GM23338 (cell line): ENCODE measurements at regions not wholly inside any gene's neighbourhood (a gene's known extent, or its start where the extent isn't known, plus 50 kb on each side); places are given as distances from the start of the nearest gene placed in this dataset.

ENCODE experiments used
- ATAC-seq: fragments of 200-7000 bp; cut with Tn5 transposase; 3 replicates; pipeline ENCODE4 v1.9.1; 2020
- DNase-seq: peaks from one replicate; pipeline ENCODE4 v3.0.0-alpha.2; 2015; ENCODE audit warnings: low spot score
- H2AFZ ChIP-seq: fragments of 200-600 bp; sonication (generic); 2 replicates; pipeline ENCODE4 v1.8.0; 2016; ENCODE audit warnings: antibody characterized with exemption, mild to moderate bottlenecking, moderate library complexity
- H3F3A ChIP-seq: fragments of 200-600 bp; sonication (generic); replicated peaks from 2 replicates; pipeline ENCODE4 v1.8.0; 2017; ENCODE audit warnings: antibody characterized with exemption, mixed run types, low read depth
- H3K27ac ChIP-seq: fragments of 200-600 bp; sonication (generic); 2 replicates; pipeline ENCODE4 v1.6.1; 2016; ENCODE audit warnings: low read depth
- H3K27me3 ChIP-seq: fragments of 200-600 bp; sonication (generic); 2 replicates; pipeline ENCODE4 v1.8.0; 2016; ENCODE audit warnings: mild to moderate bottlenecking, mixed run types, moderate library complexity; ENCODE audit not compliant: insufficient read depth
- H3K36me3 ChIP-seq: fragments of 200-600 bp; sonication (generic); 2 replicates; pipeline ENCODE4 v1.8.0; 2016; ENCODE audit warnings: mild to moderate bottlenecking; ENCODE audit not compliant: insufficient read depth
- H3K4me1 ChIP-seq: fragments of 200-600 bp; sonication (generic); 2 replicates; pipeline ENCODE4 v1.8.0; 2016; ENCODE audit warnings: mild to moderate bottlenecking, moderate library complexity; ENCODE audit not compliant: insufficient read depth
- H3K4me2 ChIP-seq: fragments of 200-600 bp; sonication (generic); 2 replicates; pipeline ENCODE4 v1.7.1; 2017; ENCODE audit warnings: mixed run types
- H3K4me3 ChIP-seq: fragments of 200-600 bp; sonication (generic); 2 replicates; pipeline ENCODE4 v1.6.1; 2016; ENCODE audit warnings: mixed run types
- H3K79me2 ChIP-seq: fragments of 200-600 bp; sonication (generic); replicated peaks from 2 replicates; pipeline ENCODE4 v1.8.0; 2017; ENCODE audit warnings: mild to moderate bottlenecking; ENCODE audit not compliant: insufficient read depth
- H3K9me2 ChIP-seq: fragments of 200-600 bp; sonication (generic); 2 replicates; pipeline ENCODE4 v1.8.0; 2017; ENCODE audit not compliant: insufficient read depth
- H4K20me1 ChIP-seq: fragments of 200-600 bp; sonication (generic); replicated peaks from 2 replicates; pipeline ENCODE4 v1.8.0; 2017; ENCODE audit warnings: mild to moderate bottlenecking; ENCODE audit not compliant: insufficient read depth
- H3K27ac Mint-ChIP-seq: 2 replicates; pipeline ENCODE4 v1.8.0; 2020; ENCODE audit warnings: inconsistent platforms, mild to moderate bottlenecking, moderate library complexity, mixed read lengths
- H3K27me3 Mint-ChIP-seq: 3 replicates; pipeline ENCODE4 v1.8.0; 2022; ENCODE audit warnings: low read depth, mild to moderate bottlenecking, moderate library complexity, mixed read lengths, inconsistent platforms; ENCODE audit not compliant: insufficient read depth, poor library complexity
- H3K36me3 Mint-ChIP-seq: 3 replicates; pipeline ENCODE4 v1.8.0; 2021; ENCODE audit warnings: low read depth, mild to moderate bottlenecking, inconsistent platforms, moderate library complexity, mixed read lengths
- H3K4me1 Mint-ChIP-seq: 3 replicates; pipeline ENCODE4 v1.8.0; 2020; ENCODE audit warnings: mild to moderate bottlenecking, inconsistent platforms, mixed read lengths
- H3K4me3 Mint-ChIP-seq: 3 replicates; pipeline ENCODE4 v1.8.0; 2021; ENCODE audit warnings: moderate library complexity, mild to moderate bottlenecking, inconsistent platforms, mixed read lengths
- H3K9me3 Mint-ChIP-seq: 3 replicates; pipeline ENCODE4 v1.8.0; 2020; ENCODE audit warnings: moderate library complexity, mild to moderate bottlenecking, inconsistent platforms, mixed read lengths
- CTCF ChIP-seq, 2 experiments: fragments of 200-600 bp in 1 of 2; sonication (generic) in 1 of 2; conservative IDR thresholded peaks; 2 replicates each; pipeline versions ENCODE4 v1.5.1 to v1.6.1; 2016 to 2017; ENCODE audit warnings: antibody characterized with exemption in 2 of 2, low read depth in 2 of 2, mild to moderate bottlenecking in 2 of 2, moderate library complexity in 1 of 2
- ETS1 ChIP-seq: IDR thresholded peaks from 2 replicates; pipeline ENCODE4 v1.6.1; 2016; ENCODE audit warnings: antibody characterized with exemption
- EZH2 ChIP-seq: fragments of 200-600 bp; sonication (generic); IDR thresholded peaks from one replicate; pipeline ENCODE4 v1.8.0; 2017; ENCODE audit warnings: antibody characterized with exemption, mild to moderate bottlenecking, low read depth; ENCODE audit not compliant: unreplicated experiment
- EZH2phosphoT487 ChIP-seq: fragments of 200-600 bp; sonication (generic); IDR thresholded peaks from one replicate; pipeline ENCODE4 v1.8.1; 2018; ENCODE audit warnings: antibody characterized with exemption; ENCODE audit not compliant: unreplicated experiment
- NANOG ChIP-seq: IDR thresholded peaks from 2 replicates; pipeline ENCODE4 v1.6.1; 2016; ENCODE audit warnings: antibody characterized with exemption, borderline replicate concordance
- POLR2AphosphoS5 ChIP-seq: IDR thresholded peaks from 2 replicates; pipeline ENCODE4 v1.6.1; 2016; ENCODE audit warnings: antibody characterized with exemption, low read depth
- STAT1 ChIP-seq: IDR thresholded peaks from one replicate; pipeline ENCODE4 v1.6.1; 2016; ENCODE audit warnings: antibody characterized with exemption; ENCODE audit not compliant: unreplicated experiment
- ZNF114 ChIP-seq: fragments of 250-450 bp; sonication (Bioruptor Pico); IDR thresholded peaks from 2 replicates; pipeline ENCODE4 v1.5.0; 2020; ENCODE audit warnings: mild to moderate bottlenecking, moderate library complexity
- ZNF331 ChIP-seq: fragments of 250-450 bp; sonication (Bioruptor Pico); IDR thresholded peaks from 2 replicates; pipeline ENCODE4 v1.5.0; 2020; ENCODE audit warnings: low read depth, mild to moderate bottlenecking, moderate library complexity
- TF ChIP-seq, protein P1 (sequence below): IDR thresholded peaks from one replicate; pipeline ENCODE4 v1.6.1; 2018; ENCODE audit warnings: antibody characterized with exemption; ENCODE audit not compliant: unreplicated experiment
- TF ChIP-seq, protein P2 (sequence below): fragments of 250-450 bp; sonication (Bioruptor Pico); IDR thresholded peaks from 2 replicates; pipeline ENCODE4 v1.5.0; 2020; ENCODE audit warnings: mild to moderate bottlenecking, moderate library complexity

DNA sequence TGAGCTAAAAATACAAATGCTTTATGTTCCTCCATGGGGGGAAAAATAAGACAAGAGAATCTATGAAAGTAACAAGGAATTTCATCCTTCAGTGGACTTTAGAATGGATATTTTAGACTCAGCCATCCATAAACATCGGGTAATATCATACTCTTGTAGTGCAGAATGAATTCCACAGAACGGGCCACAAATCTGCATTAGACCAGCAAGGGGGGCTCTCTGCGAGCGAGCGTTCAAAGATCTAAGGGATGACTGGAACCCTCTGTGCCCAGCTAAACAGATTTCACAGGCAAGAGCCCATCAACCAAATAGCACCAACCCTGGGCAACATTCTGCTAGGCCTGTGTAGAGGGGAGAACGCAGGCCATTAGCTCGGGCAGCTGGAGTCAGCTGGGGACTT lies 537.9 kb upstream of the CDH11 start (continued):
- TF ChIP-seq, protein P1, sequence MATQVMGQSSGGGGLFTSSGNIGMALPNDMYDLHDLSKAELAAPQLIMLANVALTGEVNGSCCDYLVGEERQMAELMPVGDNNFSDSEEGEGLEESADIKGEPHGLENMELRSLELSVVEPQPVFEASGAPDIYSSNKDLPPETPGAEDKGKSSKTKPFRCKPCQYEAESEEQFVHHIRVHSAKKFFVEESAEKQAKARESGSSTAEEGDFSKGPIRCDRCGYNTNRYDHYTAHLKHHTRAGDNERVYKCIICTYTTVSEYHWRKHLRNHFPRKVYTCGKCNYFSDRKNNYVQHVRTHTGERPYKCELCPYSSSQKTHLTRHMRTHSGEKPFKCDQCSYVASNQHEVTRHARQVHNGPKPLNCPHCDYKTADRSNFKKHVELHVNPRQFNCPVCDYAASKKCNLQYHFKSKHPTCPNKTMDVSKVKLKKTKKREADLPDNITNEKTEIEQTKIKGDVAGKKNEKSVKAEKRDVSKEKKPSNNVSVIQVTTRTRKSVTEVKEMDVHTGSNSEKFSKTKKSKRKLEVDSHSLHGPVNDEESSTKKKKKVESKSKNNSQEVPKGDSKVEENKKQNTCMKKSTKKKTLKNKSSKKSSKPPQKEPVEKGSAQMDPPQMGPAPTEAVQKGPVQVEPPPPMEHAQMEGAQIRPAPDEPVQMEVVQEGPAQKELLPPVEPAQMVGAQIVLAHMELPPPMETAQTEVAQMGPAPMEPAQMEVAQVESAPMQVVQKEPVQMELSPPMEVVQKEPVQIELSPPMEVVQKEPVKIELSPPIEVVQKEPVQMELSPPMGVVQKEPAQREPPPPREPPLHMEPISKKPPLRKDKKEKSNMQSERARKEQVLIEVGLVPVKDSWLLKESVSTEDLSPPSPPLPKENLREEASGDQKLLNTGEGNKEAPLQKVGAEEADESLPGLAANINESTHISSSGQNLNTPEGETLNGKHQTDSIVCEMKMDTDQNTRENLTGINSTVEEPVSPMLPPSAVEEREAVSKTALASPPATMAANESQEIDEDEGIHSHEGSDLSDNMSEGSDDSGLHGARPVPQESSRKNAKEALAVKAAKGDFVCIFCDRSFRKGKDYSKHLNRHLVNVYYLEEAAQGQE, result no peak
- TF ChIP-seq, protein P2, sequence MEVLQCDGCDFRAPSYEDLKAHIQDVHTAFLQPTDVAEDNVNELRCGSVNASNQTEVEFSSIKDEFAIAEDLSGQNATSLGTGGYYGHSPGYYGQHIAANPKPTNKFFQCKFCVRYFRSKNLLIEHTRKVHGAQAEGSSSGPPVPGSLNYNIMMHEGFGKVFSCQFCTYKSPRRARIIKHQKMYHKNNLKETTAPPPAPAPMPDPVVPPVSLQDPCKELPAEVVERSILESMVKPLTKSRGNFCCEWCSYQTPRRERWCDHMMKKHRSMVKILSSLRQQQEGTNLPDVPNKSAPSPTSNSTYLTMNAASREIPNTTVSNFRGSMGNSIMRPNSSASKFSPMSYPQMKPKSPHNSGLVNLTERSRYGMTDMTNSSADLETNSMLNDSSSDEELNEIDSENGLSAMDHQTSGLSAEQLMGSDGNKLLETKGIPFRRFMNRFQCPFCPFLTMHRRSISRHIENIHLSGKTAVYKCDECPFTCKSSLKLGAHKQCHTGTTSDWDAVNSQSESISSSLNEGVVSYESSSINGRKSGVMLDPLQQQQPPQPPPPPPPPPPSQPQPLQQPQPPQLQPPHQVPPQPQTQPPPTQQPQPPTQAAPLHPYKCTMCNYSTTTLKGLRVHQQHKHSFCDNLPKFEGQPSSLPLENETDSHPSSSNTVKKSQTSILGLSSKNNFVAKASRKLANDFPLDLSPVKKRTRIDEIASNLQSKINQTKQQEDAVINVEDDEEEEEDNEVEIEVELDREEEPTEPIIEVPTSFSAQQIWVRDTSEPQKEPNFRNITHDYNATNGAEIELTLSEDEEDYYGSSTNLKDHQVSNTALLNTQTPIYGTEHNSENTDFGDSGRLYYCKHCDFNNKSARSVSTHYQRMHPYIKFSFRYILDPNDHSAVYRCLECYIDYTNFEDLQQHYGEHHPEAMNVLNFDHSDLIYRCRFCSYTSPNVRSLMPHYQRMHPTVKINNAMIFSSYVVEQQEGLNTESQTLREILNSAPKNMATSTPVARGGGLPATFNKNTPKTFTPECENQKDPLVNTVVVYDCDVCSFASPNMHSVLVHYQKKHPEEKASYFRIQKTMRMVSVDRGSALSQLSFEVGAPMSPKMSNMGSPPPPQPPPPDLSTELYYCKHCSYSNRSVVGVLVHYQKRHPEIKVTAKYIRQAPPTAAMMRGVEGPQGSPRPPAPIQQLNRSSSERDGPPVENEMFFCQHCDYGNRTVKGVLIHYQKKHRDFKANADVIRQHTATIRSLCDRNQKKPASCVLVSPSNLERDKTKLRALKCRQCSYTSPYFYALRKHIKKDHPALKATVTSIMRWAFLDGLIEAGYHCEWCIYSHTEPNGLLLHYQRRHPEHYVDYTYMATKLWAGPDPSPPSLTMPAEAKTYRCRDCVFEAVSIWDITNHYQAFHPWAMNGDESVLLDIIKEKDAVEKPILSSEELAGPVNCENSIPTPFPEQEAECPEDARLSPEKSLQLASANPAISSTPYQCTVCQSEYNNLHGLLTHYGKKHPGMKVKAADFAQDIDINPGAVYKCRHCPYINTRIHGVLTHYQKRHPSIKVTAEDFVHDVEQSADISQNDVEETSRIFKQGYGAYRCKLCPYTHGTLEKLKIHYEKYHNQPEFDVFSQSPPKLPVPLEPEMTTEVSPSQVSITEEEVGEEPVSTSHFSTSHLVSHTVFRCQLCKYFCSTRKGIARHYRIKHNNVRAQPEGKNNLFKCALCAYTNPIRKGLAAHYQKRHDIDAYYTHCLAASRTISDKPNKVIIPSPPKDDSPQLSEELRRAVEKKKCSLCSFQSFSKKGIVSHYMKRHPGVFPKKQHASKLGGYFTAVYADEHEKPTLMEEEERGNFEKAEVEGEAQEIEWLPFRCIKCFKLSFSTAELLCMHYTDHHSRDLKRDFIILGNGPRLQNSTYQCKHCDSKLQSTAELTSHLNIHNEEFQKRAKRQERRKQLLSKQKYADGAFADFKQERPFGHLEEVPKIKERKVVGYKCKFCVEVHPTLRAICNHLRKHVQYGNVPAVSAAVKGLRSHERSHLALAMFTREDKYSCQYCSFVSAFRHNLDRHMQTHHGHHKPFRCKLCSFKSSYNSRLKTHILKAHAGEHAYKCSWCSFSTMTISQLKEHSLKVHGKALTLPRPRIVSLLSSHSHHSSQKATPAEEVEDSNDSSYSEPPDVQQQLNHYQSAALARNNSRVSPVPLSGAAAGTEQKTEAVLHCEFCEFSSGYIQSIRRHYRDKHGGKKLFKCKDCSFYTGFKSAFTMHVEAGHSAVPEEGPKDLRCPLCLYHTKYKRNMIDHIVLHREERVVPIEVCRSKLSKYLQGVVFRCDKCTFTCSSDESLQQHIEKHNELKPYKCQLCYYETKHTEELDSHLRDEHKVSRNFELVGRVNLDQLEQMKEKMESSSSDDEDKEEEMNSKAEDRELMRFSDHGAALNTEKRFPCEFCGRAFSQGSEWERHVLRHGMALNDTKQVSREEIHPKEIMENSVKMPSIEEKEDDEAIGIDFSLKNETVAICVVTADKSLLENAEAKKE (CRISPR knock-in tag), result no peak
- no peak for TF ChIP-seq ZNF331 (CRISPR knock-in tag)

DNA sequence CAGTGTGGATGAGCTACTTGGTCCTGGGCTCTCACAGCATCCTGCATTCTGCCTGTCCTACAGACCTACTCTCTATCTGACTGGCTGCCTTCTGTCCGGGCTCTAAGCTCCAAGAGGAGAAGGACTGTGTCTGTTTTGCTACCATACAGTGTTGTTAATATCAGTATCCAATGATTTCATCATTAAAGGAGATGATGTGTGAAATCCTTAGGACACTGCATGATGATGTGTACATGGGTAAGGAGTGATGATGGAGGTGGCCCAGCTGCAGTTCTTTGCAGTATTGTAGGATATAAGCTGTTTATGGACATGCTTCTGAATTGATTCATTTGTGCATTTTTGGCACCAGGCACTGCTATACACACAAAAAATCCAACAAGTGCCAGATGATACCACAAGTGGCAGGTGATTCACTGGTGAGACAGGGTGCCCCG lies 536.9 kb upstream of the CDH11 start:
- no peak overlapping the region for H3K4me3 ChIP-seq
- Mint-ChIP-seq H3K27me3 (peaks cover 2% of the 10 kb centered on the region), H3K36me3 (no peaks in the 10 kb centered on the region), H3K9me3 (peaks cover 4% of the 10 kb centered on the region; the same call in 2 of the 3 replicates), H3K4me1 (peaks cover 3% of the 10 kb centered on the region; the same call in 2 of the 3 replicates), H3K4me3 (no peak overlapping the region), H3K27ac (no peak overlapping the region)
- no peaks in the 10 kb centered on the region for H3K79me2 ChIP-seq
- no peaks in the 10 kb centered on the region for H3F3A ChIP-seq
- peaks cover 7% of the 10 kb centered on the region for H3K9me2 ChIP-seq
- no peaks in the 10 kb centered on the region for H4K20me1 ChIP-seq
- H3K4me2 ChIP-seq, result no peak overlapping the region
- no peak overlapping the region for H3K27ac ChIP-seq
- no peak for DNase-seq
- no peak for ATAC-seq
- no peaks in the 10 kb centered on the region for H3K36me3 ChIP-seq
- H3K4me1 ChIP-seq, result no peaks in the 10 kb centered on the region
- H2AFZ ChIP-seq, result no peak overlapping the region
- H3K27me3 ChIP-seq, result no peaks in the 10 kb centered on the region
- TF ChIP-seq EZH2 (no peak), ETS1 (no peak), EZH2phosphoT487 (no peak), STAT1 (no peak), NANOG (no peak), POLR2AphosphoS5 (no peak), ZNF114 (CRISPR knock-in tag) (no peak), CTCF (conservative IDR thresholded peaks at IDR 0.05; ENCODE audit: low read depth in 2 of 2) (no peak), ZNF331 (CRISPR knock-in tag) (no peak)
